ENCODE measurements at regions not wholly inside any gene's neighbourhood (a gene's known extent, or its start where the extent isn't known, plus 50 kb on each side); places are given as distances from the start of the nearest gene placed in this dataset.
"Not testable (repeated sequence)": the region's sequence is repeated elsewhere in the genome, so short reads cannot be mapped to it uniquely, and the experiment has no call there.

- not testable (repeated sequence) for TF ChIP-seq CTCF, POLR2A (IDR thresholded peaks at IDR 0.05)
Observed at GRCh38 chr15:28772857-28773256, 60.6 kb upstream of the GOLGA8M start.

All from Peyer's patch (tissue), 4 donors.